H1 (cell line): ENCODE measurements at regions not wholly inside any gene's neighbourhood (a gene's known extent, or its start where the extent isn't known, plus 50 kb on each side); places are given as distances from the start of the nearest gene placed in this dataset.

Experiments used
- CTCF ChIA-PET: fragments of 300-600 bp; sonication (Branson Sonifier 250); formaldehyde crosslinking; loops from one replicate; lab custom pipeline; 2021; ENCODE audit not compliant: partially characterized antibody; lab: Charles Lee
- POLR2A ChIA-PET: fragments of 300-600 bp; sonication (Branson Sonifier 250); formaldehyde crosslinking; loops from one replicate; lab custom pipeline; 2021; ENCODE audit warnings: inconsistent platforms; ENCODE audit not compliant: partially characterized antibody; lab: Charles Lee
- DNase-seq, 2 experiments: peaks; one replicate each; pipeline versions ENCODE4 v3.0.0 to v3.0.0-alpha.2; 2010 to 2022; ENCODE audit warnings: low spot score in 2 of 2, low read depth in 1 of 2, mixed read lengths in 1 of 2
- FAIRE-seq: peaks from 2 replicates; lab custom pipeline; 2011; peaks lifted over from hg19 to GRCh38; lab: Jason Lieb, UNC
- H2AFZ ChIP-seq: 2 replicates; pipeline ENCODE4 v1.8.1; 2012; ENCODE audit warnings: low read length, inconsistent platforms
- H2AK5ac ChIP-seq: 2 replicates; pipeline ENCODE4 v1.6.1; 2013; ENCODE audit warnings: low read depth, low read length
- H2BK120ac ChIP-seq: replicated peaks from 2 replicates; pipeline ENCODE3; 2013; ENCODE audit warnings: low read depth, low read length, inconsistent platforms
- H2BK12ac ChIP-seq: 2 replicates; pipeline ENCODE4 v1.6.1; 2013; ENCODE audit warnings: low read depth, low read length
- H2BK15ac ChIP-seq: 2 replicates; pipeline ENCODE4 v1.6.1; 2013; ENCODE audit warnings: low read length
- H2BK20ac ChIP-seq: 2 replicates; pipeline ENCODE4 v1.6.1; 2013; ENCODE audit warnings: low read length
- H2BK5ac ChIP-seq: 2 replicates; pipeline ENCODE4 v1.6.1; 2013; ENCODE audit warnings: low read depth, low read length
- H3K14ac ChIP-seq: 2 replicates; pipeline ENCODE4 v1.6.1; 2013; ENCODE audit warnings: inconsistent platforms; ENCODE audit not compliant: insufficient read length
- H3K18ac ChIP-seq: 2 replicates; pipeline ENCODE4 v1.6.1; 2013; ENCODE audit warnings: low read length; ENCODE audit errors: extremely low read depth
- H3K23ac ChIP-seq: 2 replicates; pipeline ENCODE4 v1.6.1; 2013; ENCODE audit warnings: inconsistent platforms; ENCODE audit not compliant: insufficient read length
- H3K23me2 ChIP-seq: 2 replicates; pipeline ENCODE4 v1.6.1; 2013; ENCODE audit warnings: low read depth, low read length
- H3K27ac ChIP-seq: 2 replicates; pipeline ENCODE4 v1.6.1; 2011; ENCODE audit warnings: low read depth, low read length, inconsistent platforms
- H3K27me3 ChIP-seq, 4 experiments: replicated peaks in 1 of 4; 1 replicate in 1 of 4; 2 replicates in 3 of 4; pipeline versions ENCODE4 v1.6.1 to v1.8.1; 2011 to 2013; ENCODE audit warnings: low read length in 3 of 4, mild to moderate bottlenecking in 3 of 4, inconsistent platforms in 2 of 4, mixed read lengths in 2 of 4, moderate library complexity in 1 of 4; ENCODE audit not compliant: control insufficient read depth in 3 of 4, insufficient read depth in 3 of 4; ENCODE audit errors: extremely low read depth in 1 of 4
- H3K36me3 ChIP-seq, 4 experiments: 2 replicates each; pipeline versions ENCODE4 v1.6.1 to v1.8.1; 2011 to 2013; ENCODE audit warnings: mild to moderate bottlenecking in 4 of 4, low read length in 3 of 4, moderate library complexity in 2 of 4, control low read depth in 1 of 4, inconsistent platforms in 1 of 4; ENCODE audit not compliant: insufficient read depth in 4 of 4, control insufficient read depth in 2 of 4
- H3K4ac ChIP-seq: replicated peaks from 2 replicates; pipeline ENCODE3; 2013; ENCODE audit warnings: low read length, low read depth, mixed read lengths, inconsistent platforms; ENCODE audit not compliant: insufficient read length
- H3K4me1 ChIP-seq, 4 experiments: replicated peaks in 1 of 4; 1 replicate in 1 of 4; 2 replicates in 3 of 4; pipeline versions ENCODE4 v1.6.1 to v1.8.1; 2011 to 2013; ENCODE audit warnings: low read length in 3 of 4, inconsistent platforms in 2 of 4, mixed read lengths in 1 of 4; ENCODE audit not compliant: insufficient read depth in 4 of 4, control insufficient read depth in 3 of 4
- H3K4me2 ChIP-seq, 2 experiments: 2 replicates each; pipeline versions ENCODE4 v1.6.1 to v1.8.1; 2011 to 2013; ENCODE audit warnings: low read depth in 2 of 2, low read length in 2 of 2, control low read depth in 1 of 2, inconsistent platforms in 1 of 2, mild to moderate bottlenecking in 1 of 2; ENCODE audit not compliant: insufficient read depth in 1 of 2
- H3K4me3 ChIP-seq, 4 experiments: fragments of 200-600, 300-600 bp in 1 of 4; sonication (generic), shearing (Covaris generic), sonication (Bioruptor Twin) in 1 of 4; 2 replicates each; pipeline versions ENCODE4 v1.5.1 to v1.8.1; 2011 to 2016; ENCODE audit warnings: low read length in 4 of 4, low read depth in 3 of 4, control low read depth in 2 of 4, inconsistent platforms in 2 of 4, mild to moderate bottlenecking in 2 of 4, mixed read lengths in 1 of 4, moderate library complexity in 1 of 4; ENCODE audit not compliant: insufficient read depth in 2 of 4; ENCODE audit errors: extremely low read depth in 1 of 4
- H3K56ac ChIP-seq: replicated peaks from 2 replicates; pipeline ENCODE3; 2013; ENCODE audit warnings: low read depth, mild to moderate bottlenecking, mixed read lengths, low read length, inconsistent platforms; ENCODE audit not compliant: insufficient read length
- H3K79me1 ChIP-seq: 2 replicates; pipeline ENCODE4 v1.6.1; 2013; ENCODE audit warnings: low read depth, low read length, control low read depth
- H3K79me2 ChIP-seq, 2 experiments: 2 replicates each; pipeline versions ENCODE4 v1.6.1 to v1.8.1; 2012 to 2013; ENCODE audit warnings: low read length in 2 of 2, mild to moderate bottlenecking in 2 of 2, inconsistent platforms in 1 of 2; ENCODE audit not compliant: insufficient read depth in 2 of 2, control insufficient read depth in 1 of 2
- H3K9ac ChIP-seq, 4 experiments: replicated peaks in 1 of 4; 1 replicate in 1 of 4; 2 replicates in 3 of 4; pipeline versions ENCODE4 v1.6.1 to v1.8.1; 2011 to 2013; ENCODE audit warnings: low read depth in 3 of 4, low read length in 3 of 4, control low read depth in 2 of 4, mild to moderate bottlenecking in 2 of 4, moderate library complexity in 2 of 4, inconsistent platforms in 1 of 4; ENCODE audit errors: extremely low read depth in 1 of 4
- H3K9me3 ChIP-seq, 2 experiments: 2 replicates each; pipeline versions ENCODE4 v1.6.1 to v1.8.1; 2012 to 2013; ENCODE audit warnings: mild to moderate bottlenecking in 2 of 2, moderate library complexity in 2 of 2, control low read depth in 1 of 2, inconsistent platforms in 1 of 2, low read depth in 1 of 2, low read length in 1 of 2, mixed read lengths in 1 of 2; ENCODE audit not compliant: insufficient read depth in 2 of 2
- H4K20me1 ChIP-seq, 2 experiments: replicated peaks in 1 of 2; 2 replicates each; pipeline versions ENCODE3 to v1.8.1; 2011 to 2013; ENCODE audit warnings: inconsistent platforms in 2 of 2, low read length in 2 of 2, mild to moderate bottlenecking in 1 of 2; ENCODE audit not compliant: insufficient read depth in 2 of 2, control insufficient read depth in 1 of 2
- H4K5ac ChIP-seq: 2 replicates; pipeline ENCODE4 v1.6.1; 2013; ENCODE audit warnings: low read length, low read depth, mixed read lengths, inconsistent platforms; ENCODE audit not compliant: insufficient read length
- H4K8ac ChIP-seq: 2 replicates; pipeline ENCODE4 v1.8.0; 2013; ENCODE audit warnings: mild to moderate bottlenecking, moderate library complexity, low read length, inconsistent platforms; ENCODE audit not compliant: insufficient read depth; ENCODE audit errors: extremely low read depth
- H4K91ac ChIP-seq: replicated peaks from 2 replicates; pipeline ENCODE3; 2013; ENCODE audit warnings: low read length, mixed read lengths, inconsistent platforms; ENCODE audit not compliant: insufficient read length
- BCL11A ChIP-seq, 2 experiments: IDR thresholded peaks; one replicate each; pipeline ENCODE4 v1.6.1; 2011; ENCODE audit warnings: low read depth in 2 of 2, low read length in 2 of 2, mild to moderate bottlenecking in 2 of 2
- CTBP2 ChIP-seq: IDR thresholded peaks from 2 replicates; pipeline ENCODE4 v1.7.0; 2011; ENCODE audit warnings: borderline replicate concordance, mild to moderate bottlenecking, moderate library complexity, mixed read lengths, low read length; ENCODE audit not compliant: insufficient read depth, insufficient read length
- CTCF ChIP-seq, 3 experiments: IDR thresholded peaks; 1 replicate in 2 of 3; 2 replicates in 1 of 3; pipeline versions ENCODE4 v1.5.1 to v1.6.1; 2011; ENCODE audit warnings: low read length in 3 of 3, mild to moderate bottlenecking in 3 of 3, inconsistent platforms in 2 of 3, low read depth in 1 of 3, moderate library complexity in 1 of 3; ENCODE audit not compliant: insufficient read depth in 1 of 3; ENCODE audit errors: control extremely low read depth in 1 of 3
- JUND ChIP-seq: IDR thresholded peaks from 2 replicates; pipeline ENCODE4 v1.6.1; 2011; ENCODE audit warnings: mild to moderate bottlenecking, improper control_type of control experiment, low read length
- KDM5A ChIP-seq: fragments of 200-600 bp; IDR thresholded peaks from 2 replicates; pipeline ENCODE4 v1.7.1; 2012; ENCODE audit warnings: mild to moderate bottlenecking, low read length, inconsistent platforms, mixed read lengths
- POU5F1 ChIP-seq: IDR thresholded peaks from 2 replicates; pipeline ENCODE4 v1.6.1; 2011; ENCODE audit warnings: low read depth, mild to moderate bottlenecking, low read length, moderate library complexity
- SP1 ChIP-seq: IDR thresholded peaks from 2 replicates; pipeline ENCODE4 v1.6.1; 2011; ENCODE audit warnings: low read depth, low read length
- WGBS, 2 experiments: shearing (Covaris generic) in 1 of 2; methylation state at CpG; one replicate each; pipeline versions ENCODE4 v1.1.6 to v1.1.7; 2013 to 2015; ENCODE audit warnings: low lambda C conversion rate in 2 of 2, mixed read lengths in 2 of 2, inconsistent platforms in 1 of 2, low coverage in 1 of 2, missing lambda C conversion rate in 1 of 2; ENCODE audit not compliant: insufficient replicate concordance in 2 of 2, insufficient coverage in 1 of 2, insufficient read length in 1 of 2; ENCODE audit errors: extremely low coverage in 1 of 2, missing lambda C conversion rate in 1 of 2; 5-methylcytosine and 5-hydroxymethylcytosine counted together

GRCh38 chr5:88090506-88090905, 178.1 kb downstream of the TMEM161B start:
- POLR2A ChIA-PET = interaction anchor here (0.6 kb wide), 1 partner anchor 1030 kb away, joined by 3 read pairs; no protein-coding TSS in a partner anchor
- no peak for TF ChIP-seq SP1
- TF ChIP-seq KDM5A = no peak
- TF ChIP-seq JUND = no peak
- TF ChIP-seq POU5F1 = no peak
- TF ChIP-seq CTCF (IDR thresholded peaks at IDR 0.05; ENCODE audit: control extremely low read depth in 1 of 3, insufficient read depth in 1 of 3, low read depth in 1 of 3, low read length in 3 of 3) = no peak
- no peak for TF ChIP-seq CTBP2
- TF ChIP-seq BCL11A (IDR thresholded peaks at IDR 0.05; ENCODE audit: low read depth in 2 of 2, low read length in 2 of 2) = no peak

More at GRCh38 chr5:88090506-88090905, 178.1 kb downstream of the TMEM161B start:
- Histone ChIP-seq H3K23ac (no peak overlapping the region), H3K18ac (no peak overlapping the region), H4K5ac (no peak overlapping the region), H3K36me3 (no peaks in the 10 kb centered on the region), H2BK20ac (no peak overlapping the region), H2AFZ (no peak overlapping the region), H2BK15ac (no peak overlapping the region), H3K56ac (no peak overlapping the region), H2BK5ac (no peak overlapping the region), H3K4me2 (no peak overlapping the region), H4K91ac (no peak overlapping the region), H3K9ac (no peak overlapping the region), H3K9me3 (no peaks in the 10 kb centered on the region), H3K79me2 (no peaks in the 10 kb centered on the region), H4K8ac (no peak overlapping the region), H2BK12ac (no peak overlapping the region), H3K4ac (no peak overlapping the region), H4K20me1 (no peaks in the 10 kb centered on the region), H2AK5ac (no peak overlapping the region), H3K23me2 (no peaks in the 10 kb centered on the region), H3K4me1 (peaks cover 0 to 12% (median 4%) of the 10 kb centered on the region in 4 experiments; a peak in 4 of 7 replicates), H3K79me1 (no peaks in the 10 kb centered on the region), H3K4me3 (no peak overlapping the region), H3K14ac (no peak overlapping the region), H3K27ac (no peak overlapping the region), H2BK120ac (no peak overlapping the region), H3K27me3 (no peaks in the 10 kb centered on the region)
- FAIRE-seq (no peak), DNase-seq (no peak)
- CTCF ChIA-PET = interaction anchor here (0.7 to 1.9 kb wide), 5 partner anchors 11 to 600 kb away, joined by 3 to 6 read pairs (median 4); no protein-coding TSS in a partner anchor
- 100% methylated on average over 2 of the region's 2 CpGs; no CpG with 5 or more reads in 1 of the 2 experiments for WGBS, 2 experiments
